GM19025 (cell line): ENCODE measurements at regions not wholly inside any gene's neighbourhood (a gene's known extent, or its start where the extent isn't known, plus 50 kb on each side); places are given as distances from the start of the nearest gene placed in this dataset.
"Not testable (repeated sequence)": the region's sequence is repeated elsewhere in the genome, so short reads cannot be mapped to it uniquely, and the experiment has no call there.

Experiments
- ATAC-seq: cut with Tn5 transposase; IDR thresholded peaks from one replicate; pipeline ENCODE4 v1.9.1; 2021; ENCODE audit warnings: mild to moderate bottlenecking, low read depth, moderate library complexity; ENCODE audit not compliant: unreplicated experiment

DNA sequence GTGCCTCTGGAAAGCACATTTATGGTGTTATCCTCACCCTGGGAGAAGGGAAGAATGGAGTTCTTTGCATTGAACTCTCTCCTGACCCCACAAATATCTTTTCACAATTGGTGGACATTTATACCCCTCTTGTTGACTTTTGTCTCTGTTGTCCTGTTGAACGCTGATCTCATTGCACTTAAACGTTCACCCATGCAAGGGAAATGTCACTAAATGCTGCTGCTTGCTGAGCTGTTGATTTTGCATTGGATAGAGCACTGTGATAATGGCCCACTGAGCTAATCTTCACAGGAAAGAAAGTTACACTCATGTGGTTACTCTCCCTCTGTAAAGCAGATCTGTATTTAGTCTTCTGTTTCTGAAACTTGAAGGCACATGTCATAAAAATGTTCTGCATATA, 133.4 kb downstream of the FZD1 start:
- ATAC-seq, result no peak

DNA sequence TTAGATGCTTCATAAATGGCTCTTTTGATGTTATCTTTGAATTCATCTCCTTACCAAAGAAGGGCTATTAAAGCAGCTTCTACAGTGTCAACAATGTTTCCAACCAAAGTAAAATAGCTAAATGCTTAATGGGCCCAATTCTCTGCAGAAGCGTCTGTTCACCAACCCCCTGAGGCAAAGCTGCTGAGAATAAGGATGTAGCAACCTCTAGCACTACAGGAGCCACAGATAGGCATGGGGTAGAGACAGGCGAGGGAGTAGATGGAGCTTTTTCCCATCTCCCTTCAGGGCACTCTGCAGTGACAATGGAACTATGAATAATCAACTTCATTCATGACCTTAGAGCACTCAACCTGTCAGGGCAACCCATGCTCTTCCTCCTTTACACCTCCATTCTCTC, 134.1 kb downstream of the FZD1 start:
- ATAC-seq, result no peak

DNA sequence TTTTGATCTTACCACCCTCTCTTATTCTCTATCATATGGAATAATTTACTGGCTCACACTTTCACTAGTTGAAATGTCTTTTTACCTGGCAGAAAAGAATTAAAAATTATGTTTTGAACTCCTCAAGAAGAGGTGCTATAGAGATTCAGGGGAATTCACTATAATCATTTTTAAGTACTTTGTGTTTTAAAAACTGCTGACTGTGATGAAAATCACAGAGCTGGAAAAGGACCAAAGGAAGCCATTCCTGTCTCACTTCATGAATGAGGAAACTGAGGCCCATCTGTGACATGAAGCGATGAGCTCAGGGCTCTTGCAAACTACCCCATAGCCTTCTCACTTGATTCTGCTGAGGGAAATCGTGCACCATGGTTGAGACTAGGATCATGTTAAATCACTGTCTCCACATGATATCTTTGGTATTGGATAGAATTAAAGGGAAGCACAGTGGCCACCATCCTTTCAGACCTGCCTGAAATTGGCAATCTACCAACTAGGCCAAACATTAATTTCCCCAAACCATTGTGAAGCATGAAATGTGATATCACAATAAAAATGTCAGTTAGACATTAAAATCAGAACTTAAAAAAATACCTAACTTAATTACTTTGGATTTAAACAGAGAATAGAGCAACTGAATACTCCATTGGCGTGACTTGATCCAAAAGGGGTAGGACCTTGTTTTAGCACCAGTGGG, 141.0 kb downstream of the FZD1 start:
- no peak for ATAC-seq

DNA sequence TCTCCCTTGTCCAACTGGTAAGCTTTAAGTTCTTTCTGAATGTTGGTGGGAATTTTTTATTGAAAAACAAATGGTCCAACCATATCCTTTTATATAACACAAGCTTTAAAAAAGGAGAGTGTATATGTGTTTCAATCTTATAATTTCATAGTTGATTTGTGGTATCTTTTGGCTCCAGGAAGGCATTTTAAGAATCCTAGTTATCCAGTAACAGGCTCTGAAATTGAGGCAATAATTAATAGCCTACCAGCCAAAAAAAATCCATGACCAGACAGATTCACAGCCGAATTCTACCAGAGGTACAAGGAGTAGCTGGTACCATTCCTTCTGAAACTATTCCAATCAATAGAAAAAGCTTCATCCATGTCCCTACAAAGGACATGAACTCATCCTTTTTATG, 141.6 kb downstream of the FZD1 start:
- not testable (repeated sequence) for ATAC-seq

DNA sequence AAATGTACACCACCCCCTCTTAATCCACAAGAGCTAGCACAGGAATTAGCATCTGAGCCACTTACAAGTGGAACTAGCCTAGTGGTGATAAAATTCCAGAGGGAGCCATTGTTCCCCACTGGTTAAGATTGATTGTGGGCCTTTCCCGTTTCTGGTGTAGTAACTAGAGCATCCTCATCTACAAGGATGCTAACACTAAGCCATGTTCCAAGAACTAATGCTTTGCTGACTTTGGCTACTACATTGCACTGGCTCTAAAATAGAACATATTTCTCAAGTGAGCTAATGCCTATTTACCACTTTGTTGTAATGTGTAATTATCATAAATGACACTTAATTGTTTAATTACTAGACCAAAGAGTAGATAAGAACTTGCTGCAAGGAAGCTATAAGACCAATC, 143.7 kb downstream of the FZD1 start:
- no peak for ATAC-seq

DNA sequence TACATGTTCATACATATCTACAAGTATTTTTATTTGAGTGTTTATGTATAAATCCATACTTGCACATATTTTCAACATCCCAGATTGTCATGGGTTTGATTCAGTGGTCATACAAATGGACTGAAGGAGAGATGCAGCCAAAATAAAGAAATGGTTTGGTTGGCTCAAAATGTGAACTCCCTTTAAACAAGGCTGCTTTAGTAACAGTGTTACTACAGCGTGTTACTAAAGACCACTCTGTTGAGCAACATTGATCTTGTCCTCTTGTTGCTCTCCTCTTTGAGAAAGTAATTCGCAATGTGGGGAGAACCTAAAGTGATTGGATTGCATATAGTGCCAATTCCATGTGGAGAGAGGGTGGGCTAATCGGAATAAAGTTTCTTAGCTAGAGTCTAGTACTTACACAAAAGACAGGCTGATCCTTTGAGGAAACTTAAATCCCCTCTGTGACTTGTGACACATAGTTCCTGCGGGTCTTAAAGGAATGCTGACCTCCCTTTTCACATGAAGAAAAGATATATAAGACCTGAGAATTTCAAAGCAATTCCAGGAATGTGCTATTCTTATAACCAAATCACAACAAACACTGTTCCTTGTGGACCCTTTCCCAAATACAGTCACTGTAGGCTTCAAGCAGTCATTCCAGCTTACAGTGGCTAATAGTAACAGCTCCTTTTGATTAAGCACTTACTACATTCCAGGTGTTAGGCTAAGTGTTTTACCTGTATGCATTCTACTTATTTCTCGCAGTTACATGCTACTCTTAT, 144.3 kb downstream of the FZD1 start:
- ATAC-seq, result no peak

DNA sequence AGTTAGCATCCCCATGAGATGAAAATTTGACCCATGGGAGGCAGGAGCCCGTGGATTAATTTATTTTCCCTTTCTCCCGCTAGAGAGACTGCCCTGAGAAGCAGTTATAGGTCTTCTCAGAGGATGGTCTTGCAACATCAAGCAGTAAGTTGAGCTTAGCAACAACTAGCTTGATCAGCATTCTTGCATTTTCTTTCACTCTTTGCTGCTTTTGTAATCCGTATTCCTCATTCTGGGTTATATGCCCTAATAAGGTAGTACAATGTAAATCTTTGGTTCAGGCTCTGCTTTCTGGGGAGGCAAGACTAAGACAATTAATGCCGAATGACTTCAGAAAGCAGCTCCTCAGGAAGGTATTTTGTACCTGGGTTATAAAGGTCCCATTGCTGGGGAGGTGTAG, 146.8 kb downstream of the FZD1 start:
- no peak for ATAC-seq

DNA sequence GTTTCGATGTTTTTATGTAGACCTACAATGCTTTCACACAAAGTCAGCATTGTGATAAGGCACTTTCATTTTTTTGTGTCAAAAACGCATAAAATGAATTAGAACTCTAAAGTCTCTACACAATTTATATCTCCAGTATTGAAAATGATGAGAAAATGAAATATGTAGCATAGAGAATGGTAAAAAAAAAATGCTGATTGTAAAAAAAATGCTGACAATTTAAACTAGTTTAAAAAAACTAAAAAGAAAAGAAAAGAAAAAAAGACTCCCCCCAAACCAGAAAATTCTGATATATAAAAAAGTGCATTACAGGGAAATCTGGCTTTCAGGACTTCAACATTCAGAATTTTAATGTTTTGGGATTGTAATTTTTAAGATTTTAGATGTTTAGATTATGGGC, 148.1 kb downstream of the FZD1 start:
- no peak for ATAC-seq

DNA sequence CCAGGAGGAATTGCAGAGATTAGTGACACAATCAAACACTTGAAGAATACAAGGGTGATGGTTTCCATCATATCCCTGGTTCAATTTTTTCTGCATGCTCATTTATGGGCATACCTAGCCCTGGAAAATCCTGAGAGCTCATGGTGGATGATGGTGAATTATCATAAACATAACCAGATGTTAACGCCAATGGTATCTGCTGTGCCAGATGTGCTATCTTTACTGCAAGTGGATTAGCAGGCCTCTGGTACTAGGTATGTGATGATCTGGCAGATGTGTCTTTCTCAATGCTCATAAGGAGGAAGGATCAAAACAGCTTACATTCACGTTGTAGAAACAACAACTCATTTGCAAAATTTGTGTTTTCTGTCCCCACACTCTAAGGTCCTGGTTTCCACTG, 150.5 kb downstream of the FZD1 start:
- ATAC-seq, result no peak

DNA sequence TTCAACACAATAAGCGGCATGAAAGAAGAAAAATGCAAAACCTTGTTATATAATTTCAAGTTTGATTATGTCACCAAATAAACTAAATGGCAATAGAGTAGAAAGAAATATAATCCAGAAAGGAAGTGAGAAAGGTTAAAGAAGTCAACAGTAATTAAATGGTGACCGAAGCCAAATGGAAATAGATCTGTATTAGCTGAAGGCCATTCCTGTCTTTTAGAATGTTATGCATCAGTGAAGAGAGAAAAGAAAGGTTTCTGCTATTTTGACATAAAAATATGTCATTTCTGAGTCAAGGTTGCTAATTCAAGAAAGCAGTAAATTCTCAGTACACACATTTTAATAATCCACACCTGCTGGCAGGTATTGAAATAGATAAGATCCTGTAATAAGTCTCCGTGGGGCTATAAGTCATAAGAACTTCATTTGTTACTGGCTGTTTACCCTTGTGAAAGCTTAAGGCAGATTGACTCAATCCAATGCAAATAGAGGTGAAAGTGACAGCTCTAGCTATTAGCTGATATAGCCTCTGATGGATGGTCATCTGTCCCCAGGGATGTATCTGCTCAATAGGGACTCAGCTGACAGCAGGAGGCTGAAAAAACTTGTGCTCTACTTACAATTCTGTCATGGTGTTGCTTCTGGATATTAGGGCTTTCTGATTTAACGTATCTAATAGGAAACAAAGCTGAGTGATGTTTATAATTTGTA, 152.1 kb downstream of the FZD1 start:
- ATAC-seq, result no peak

DNA sequence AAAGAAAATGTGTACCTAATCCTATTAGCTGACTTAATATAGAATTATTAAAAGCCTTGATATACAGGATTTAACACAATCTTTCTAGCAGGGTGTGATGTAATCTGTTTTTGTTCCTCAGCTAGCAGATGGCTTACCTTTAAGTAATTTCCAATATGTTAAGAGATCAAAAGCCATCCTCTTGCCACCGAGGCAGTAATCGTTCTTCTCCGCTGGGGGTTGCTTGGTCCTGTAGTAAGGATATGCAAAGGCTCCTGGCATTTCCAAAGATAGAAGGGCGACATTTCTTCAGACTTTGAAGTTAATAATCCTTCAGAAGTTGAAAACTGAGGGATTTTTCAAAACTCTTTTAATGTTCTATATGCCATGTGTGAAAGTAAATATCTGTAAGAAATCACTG, 156.4 kb downstream of the FZD1 start:
- ATAC-seq, result no peak

DNA sequence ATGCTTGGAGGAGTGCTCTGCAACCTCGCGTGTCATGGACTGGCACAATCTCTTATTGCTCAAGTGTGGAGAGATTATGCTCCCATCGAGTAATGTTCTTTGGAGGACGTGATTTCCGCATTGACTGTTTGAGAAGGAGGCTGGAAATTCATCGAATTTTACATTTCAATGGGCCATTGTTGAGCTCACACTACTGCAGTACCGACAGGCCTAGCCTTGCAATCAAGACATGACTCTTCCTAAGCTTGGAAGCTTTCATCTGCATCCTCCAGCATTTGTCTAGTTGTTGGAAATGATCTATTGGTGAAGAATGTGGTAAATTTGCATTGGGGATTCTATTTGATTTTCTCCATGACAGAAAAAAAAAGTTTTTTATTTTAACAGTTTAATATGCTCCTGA, 156.8 kb downstream of the FZD1 start:
- ATAC-seq, result no peak

DNA sequence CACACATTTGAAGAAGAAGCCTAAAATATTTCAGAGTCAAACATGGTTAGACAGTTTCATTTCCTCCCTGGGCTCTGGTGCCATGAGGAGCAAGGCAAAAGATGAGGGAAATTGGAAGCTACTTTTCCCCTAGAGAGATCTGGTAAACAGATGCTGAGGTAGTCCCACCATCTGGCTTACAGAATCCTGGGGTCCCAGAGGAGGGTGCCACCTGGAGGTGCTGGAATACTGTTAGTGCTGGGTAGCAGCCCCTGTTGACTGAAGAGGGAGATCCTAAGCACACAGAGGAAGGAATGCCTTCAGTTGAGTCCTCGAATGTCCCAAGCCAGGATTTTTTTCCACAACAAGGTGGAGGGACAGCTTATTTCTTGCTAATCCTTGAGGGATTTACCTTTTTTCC, 160.1 kb downstream of the FZD1 start:
- no peak for ATAC-seq

DNA sequence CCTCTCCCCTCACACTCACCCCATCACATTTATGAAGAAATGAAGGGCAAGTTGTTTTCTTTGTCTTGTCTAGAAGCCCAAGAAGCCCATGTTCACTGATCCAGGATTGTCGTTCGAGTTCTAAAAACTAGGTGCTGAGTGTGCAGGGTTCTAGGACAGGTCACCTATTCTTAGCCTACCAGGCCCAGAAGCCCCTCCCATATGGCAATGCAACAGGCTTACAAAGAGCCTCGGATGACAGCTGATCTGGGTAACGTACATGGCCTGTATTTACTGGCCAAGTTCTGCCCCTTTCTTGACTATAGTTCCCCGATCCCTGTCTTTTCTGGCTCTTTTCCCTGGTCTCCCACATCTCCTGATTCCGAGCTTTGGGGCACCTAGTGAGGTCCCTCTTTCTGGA, 160.9 kb downstream of the FZD1 start:
- ATAC-seq, result no peak

DNA sequence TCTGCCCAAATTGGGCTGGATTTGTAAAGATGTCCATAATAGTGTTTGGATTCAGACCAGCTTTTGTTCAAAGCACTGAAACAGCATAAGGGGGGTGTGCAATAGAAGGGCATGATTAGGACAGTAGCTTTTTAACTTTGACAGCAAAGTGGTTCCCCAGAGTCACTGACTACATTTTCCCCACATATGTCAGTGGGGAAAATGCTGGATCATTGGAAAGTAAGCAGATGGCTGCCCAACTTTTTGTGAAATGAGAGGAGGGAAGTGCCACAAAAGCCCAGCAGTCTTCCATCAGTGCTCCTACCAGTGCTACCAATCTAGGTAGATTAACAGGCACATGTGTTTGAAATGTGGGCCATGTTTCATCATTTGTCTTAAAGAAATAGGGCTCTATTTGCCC, 162.8 kb downstream of the FZD1 start:
- ATAC-seq, result no peak

DNA sequence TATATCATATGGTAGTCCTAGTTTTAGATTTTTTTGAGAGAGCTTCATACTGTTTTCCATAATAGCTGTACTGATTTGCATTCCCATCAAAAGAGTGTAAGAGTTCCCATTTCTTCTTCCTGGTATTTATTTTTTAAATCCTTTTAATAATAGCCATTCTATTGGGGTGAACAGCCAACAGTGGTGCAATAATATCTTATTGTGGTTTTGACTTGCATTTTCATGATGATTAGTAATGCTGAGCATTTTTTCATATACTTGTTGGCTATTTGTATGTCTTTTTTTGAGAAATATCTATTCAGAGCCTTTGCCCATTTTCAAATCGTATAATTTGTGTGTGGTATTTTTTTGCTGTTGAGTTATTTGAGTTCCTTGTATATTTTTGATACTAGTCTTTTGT, 167.4 kb downstream of the FZD1 start:
- no peak for ATAC-seq

DNA sequence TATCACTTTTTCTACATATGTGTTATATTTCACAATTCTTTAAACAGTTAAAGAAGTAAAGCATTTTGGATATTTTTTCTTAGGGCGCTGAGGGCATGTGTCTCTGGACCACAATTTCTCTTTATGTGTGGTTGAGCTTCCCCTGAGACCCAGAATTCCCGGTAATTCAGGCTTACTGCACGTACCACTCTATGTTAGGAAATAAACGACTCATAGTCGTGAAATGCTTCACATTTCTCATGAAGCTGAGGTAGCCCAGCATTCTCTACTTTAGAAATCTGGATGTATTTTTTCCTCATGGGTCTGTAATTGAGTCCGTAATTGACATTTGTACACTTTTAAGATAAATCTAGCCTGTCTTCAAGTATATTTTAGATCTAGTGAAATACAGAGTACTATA, 170.6 kb downstream of the FZD1 start:
- ATAC-seq, result no peak

DNA sequence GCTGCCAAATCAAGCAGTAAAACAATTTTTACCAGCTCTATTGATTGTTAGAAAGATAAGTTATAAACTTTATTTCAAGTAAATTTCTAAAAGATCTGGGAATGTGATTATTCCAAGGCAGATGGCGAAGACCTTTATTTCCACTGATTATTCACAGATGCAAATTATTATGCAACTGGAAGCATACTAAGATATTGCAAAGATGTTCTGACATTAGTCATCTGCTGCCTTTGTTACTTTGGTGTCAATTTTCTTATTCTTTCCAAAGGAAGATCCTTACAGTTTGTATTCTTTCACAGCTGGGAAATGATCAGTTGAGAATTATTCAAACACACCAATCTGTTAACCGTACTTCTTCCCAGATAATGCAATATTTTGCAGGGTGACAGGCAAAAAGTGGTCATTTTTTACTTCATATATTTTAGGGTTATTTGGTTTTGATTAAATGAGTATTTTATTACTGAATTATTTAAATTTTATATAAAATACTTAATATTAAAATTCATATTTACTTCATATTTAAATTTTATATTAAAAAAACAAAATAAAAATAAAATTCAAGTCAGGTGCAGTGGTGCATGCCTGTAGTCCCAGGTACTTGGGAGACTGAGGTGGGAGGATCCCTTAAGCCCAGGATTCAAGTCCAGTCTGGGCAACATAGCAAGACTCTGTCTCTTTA, 171.3 kb downstream of the FZD1 start:
- ATAC-seq, result no peak

DNA sequence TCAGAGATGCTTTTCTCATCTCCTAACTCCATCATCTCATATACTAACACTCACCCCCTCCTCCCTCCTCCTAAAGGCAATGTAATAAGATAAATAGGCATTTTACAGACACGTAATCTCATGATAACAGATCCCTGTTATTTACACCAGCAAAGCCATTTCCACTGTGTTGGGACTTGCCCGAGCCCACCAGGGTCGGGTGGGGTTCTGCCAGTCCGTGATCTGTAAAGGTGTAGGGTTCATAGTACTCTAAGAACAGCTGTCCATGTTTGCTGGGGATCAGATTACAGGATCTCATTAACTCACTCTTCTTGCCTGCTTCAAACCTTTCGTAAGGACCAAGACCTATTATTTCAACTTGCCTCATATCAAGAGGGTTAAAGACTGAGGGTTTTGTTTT, 172.4 kb downstream of the FZD1 start:
- ATAC-seq, result no peak

DNA sequence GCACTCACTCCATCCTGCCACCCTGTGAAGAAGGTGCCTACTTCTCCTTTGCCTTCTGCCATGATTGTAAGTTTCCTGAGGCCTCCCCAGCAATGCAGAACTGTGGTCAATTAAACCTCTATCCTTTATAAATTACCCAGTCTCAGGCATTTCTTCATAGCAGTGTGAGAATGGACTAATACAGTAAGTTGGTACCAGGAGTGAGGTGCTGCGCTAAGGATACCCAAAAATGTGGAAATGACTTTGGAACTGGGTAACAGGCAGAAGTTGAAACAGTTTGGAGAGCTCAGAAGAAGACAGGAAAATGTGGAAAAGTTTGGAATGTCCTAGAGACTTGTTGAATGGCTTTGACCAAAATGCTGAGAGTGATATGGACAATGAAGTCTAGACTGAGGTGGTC, 176.0 kb downstream of the FZD1 start:
- ATAC-seq, result not testable (repeated sequence)

DNA sequence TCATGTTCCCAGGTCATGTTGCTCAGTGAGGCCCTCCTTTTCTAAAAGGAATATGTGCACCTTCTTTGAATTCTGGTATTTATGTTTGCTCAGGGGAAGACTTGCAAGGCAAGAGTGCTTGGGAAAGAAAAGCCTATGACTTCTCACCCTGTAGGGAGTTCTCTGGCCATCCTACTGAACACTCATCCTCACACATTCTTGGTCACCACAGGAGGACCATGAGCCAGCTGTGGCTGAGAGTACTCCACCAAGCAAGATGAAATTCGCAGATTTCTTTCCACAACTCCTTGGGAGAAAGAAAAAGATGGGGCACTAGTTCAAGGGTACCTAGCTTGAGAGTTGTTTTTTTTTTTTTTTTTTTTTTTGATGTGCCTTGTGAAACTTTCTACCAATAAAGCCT, 179.6 kb downstream of the FZD1 start:
- ATAC-seq, result no peak
